NCI-H69 (cell line): ENCODE measurements at regions not wholly inside any gene's neighbourhood (a gene's known extent, or its start where the extent isn't known, plus 50 kb on each side); places are given as distances from the start of the nearest gene placed in this dataset.

Experiments used
- DNase-seq: peaks from one replicate; lab custom pipeline; 2025; lab: John Stamatoyannopoulos, UW

- peak; percentile 91 for DNase-seq
These were observed 81.8 kb upstream of the C21orf91 start for GRCh38 chr21:17900990-17901385.

- DNase-seq = peak; percentile 94
These were observed 81.3 kb upstream of the C21orf91 start for GRCh38 chr21:17900281-17900989.

GRCh38 chr21:17889171-17889570 is 70.0 kb upstream of the C21orf91 start:
- no peak for DNase-seq

- DNase-seq = no peak
These were observed 50.0 kb upstream of the C21orf91 start for GRCh38 chr21:17869115-17869514.
